ENCODE measurements at regions not wholly inside any gene's neighbourhood (a gene's known extent, or its start where the extent isn't known, plus 50 kb on each side); places are given as distances from the start of the nearest gene placed in this dataset.

- no peak overlapping the region for H3K27ac ChIP-seq (ENCODE audit: low read depth, low read length)
- H3K27me3 ChIP-seq (ENCODE audit: control insufficient read depth, insufficient read depth, low read length) = no peaks in the 10 kb centered on the region
- no peaks in the 10 kb centered on the region for H3K9me3 ChIP-seq (ENCODE audit: control insufficient read depth, insufficient read depth, low read length)
- H3K9ac ChIP-seq (ENCODE audit: low read depth, low read length) = no peak overlapping the region
- no peak overlapping the region for H3K4me3 ChIP-seq (ENCODE audit: low read depth, low read length)
- H3K4me1 ChIP-seq (ENCODE audit: control insufficient read depth, insufficient read depth, low read length) = peaks cover 39% of the 10 kb centered on the region
- 0 out of 2 replicates have a peak, but pooled peaks cover 3% of the 10 kb centered on the region for H3K36me3 ChIP-seq (ENCODE audit: control insufficient read depth, insufficient read depth, low read length)
Measured at GRCh38 chrX:13903405-13903804, 86.5 kb upstream of the GPM6B start.

GRCh38 chrX:13902406-13902805 lies 85.5 kb upstream of the GPM6B start:
- Histone ChIP-seq H3K9ac (ENCODE audit: low read depth, low read length) (no peak overlapping the region), H3K36me3 (ENCODE audit: control insufficient read depth, insufficient read depth, low read length) (0 out of 2 replicates have a peak, but pooled peaks cover 3% of the 10 kb centered on the region), H3K27me3 (ENCODE audit: control insufficient read depth, insufficient read depth, low read length) (no peaks in the 10 kb centered on the region), H3K4me1 (ENCODE audit: control insufficient read depth, insufficient read depth, low read length) (peaks cover 48% of the 10 kb centered on the region), H3K27ac (ENCODE audit: low read depth, low read length) (no peak overlapping the region), H3K4me3 (ENCODE audit: low read depth, low read length) (no peak overlapping the region), H3K9me3 (ENCODE audit: control insufficient read depth, insufficient read depth, low read length) (no peaks in the 10 kb centered on the region)

GRCh38 chrX:13901354-13901753 lies 84.5 kb upstream of the GPM6B start:
- Histone ChIP-seq H3K36me3 (ENCODE audit: control insufficient read depth, insufficient read depth, low read length) (0 out of 2 replicates have a peak, but pooled peaks cover 3% of the 10 kb centered on the region), H3K4me1 (ENCODE audit: control insufficient read depth, insufficient read depth, low read length) (peaks cover 40% of the 10 kb centered on the region), H3K9ac (ENCODE audit: low read depth, low read length) (no peak overlapping the region), H3K4me3 (ENCODE audit: low read depth, low read length) (no peak overlapping the region), H3K27me3 (ENCODE audit: control insufficient read depth, insufficient read depth, low read length) (no peaks in the 10 kb centered on the region), H3K27ac (ENCODE audit: low read depth, low read length) (no peak overlapping the region), H3K9me3 (ENCODE audit: control insufficient read depth, insufficient read depth, low read length) (no peaks in the 10 kb centered on the region)

GRCh38 chrX:13900351-13900750 lies 83.5 kb upstream of the GPM6B start:
- Histone ChIP-seq H3K4me1 (ENCODE audit: control insufficient read depth, insufficient read depth, low read length) (peaks cover 31% of the 10 kb centered on the region), H3K9me3 (ENCODE audit: control insufficient read depth, insufficient read depth, low read length) (no peaks in the 10 kb centered on the region), H3K27me3 (ENCODE audit: control insufficient read depth, insufficient read depth, low read length) (no peaks in the 10 kb centered on the region), H3K4me3 (ENCODE audit: low read depth, low read length) (no peak overlapping the region), H3K36me3 (ENCODE audit: control insufficient read depth, insufficient read depth, low read length) (0 out of 2 replicates have a peak, but pooled peaks cover 3% of the 10 kb centered on the region), H3K27ac (ENCODE audit: low read depth, low read length) (no peak overlapping the region), H3K9ac (ENCODE audit: low read depth, low read length) (no peak overlapping the region)

- Histone ChIP-seq H3K27ac (ENCODE audit: low read depth, low read length) (no peak overlapping the region), H3K27me3 (ENCODE audit: control insufficient read depth, insufficient read depth, low read length) (no peaks in the 10 kb centered on the region), H3K4me1 (ENCODE audit: control insufficient read depth, insufficient read depth, low read length) (peaks cover 38% of the 10 kb centered on the region), H3K9ac (ENCODE audit: low read depth, low read length) (no peak overlapping the region), H3K36me3 (ENCODE audit: control insufficient read depth, insufficient read depth, low read length) (0 out of 2 replicates have a peak, but pooled peaks cover 3% of the 10 kb centered on the region), H3K9me3 (ENCODE audit: control insufficient read depth, insufficient read depth, low read length) (no peaks in the 10 kb centered on the region), H3K4me3 (ENCODE audit: low read depth, low read length) (no peak overlapping the region)
Measured at GRCh38 chrX:13899607-13900006, 82.7 kb upstream of the GPM6B start.

GRCh38 chrX:13898603-13899002 lies 81.7 kb upstream of the GPM6B start:
- Histone ChIP-seq H3K27ac (ENCODE audit: low read depth, low read length) (peak overlapping the region; percentile 38), H3K36me3 (ENCODE audit: control insufficient read depth, insufficient read depth, low read length) (0 out of 2 replicates have a peak, but pooled peaks cover 3% of the 10 kb centered on the region), H3K27me3 (ENCODE audit: control insufficient read depth, insufficient read depth, low read length) (no peaks in the 10 kb centered on the region), H3K4me1 (ENCODE audit: control insufficient read depth, insufficient read depth, low read length) (peaks cover 43% of the 10 kb centered on the region), H3K9me3 (ENCODE audit: control insufficient read depth, insufficient read depth, low read length) (no peaks in the 10 kb centered on the region), H3K4me3 (ENCODE audit: low read depth, low read length) (no peak overlapping the region), H3K9ac (ENCODE audit: low read depth, low read length) (no peak overlapping the region)

GRCh38 chrX:13898083-13898482 lies 81.2 kb upstream of the GPM6B start:
- Histone ChIP-seq H3K36me3 (ENCODE audit: control insufficient read depth, insufficient read depth, low read length) (no peaks in the 10 kb centered on the region), H3K9ac (ENCODE audit: low read depth, low read length) (no peak overlapping the region), H3K4me1 (ENCODE audit: control insufficient read depth, insufficient read depth, low read length) (peaks cover 47% of the 10 kb centered on the region), H3K27me3 (ENCODE audit: control insufficient read depth, insufficient read depth, low read length) (no peaks in the 10 kb centered on the region), H3K27ac (ENCODE audit: low read depth, low read length) (peak overlapping the region; percentile 38), H3K9me3 (ENCODE audit: control insufficient read depth, insufficient read depth, low read length) (no peaks in the 10 kb centered on the region), H3K4me3 (ENCODE audit: low read depth, low read length) (no peak overlapping the region)

GRCh38 chrX:13897566-13897965 lies 80.7 kb upstream of the GPM6B start:
- no peak overlapping the region for H3K9ac ChIP-seq (ENCODE audit: low read depth, low read length)
- no peaks in the 10 kb centered on the region for H3K9me3 ChIP-seq (ENCODE audit: control insufficient read depth, insufficient read depth, low read length)
- H3K4me1 ChIP-seq (ENCODE audit: control insufficient read depth, insufficient read depth, low read length) = peaks cover 49% of the 10 kb centered on the region
- no peaks in the 10 kb centered on the region for H3K27me3 ChIP-seq (ENCODE audit: control insufficient read depth, insufficient read depth, low read length)
- H3K4me3 ChIP-seq (ENCODE audit: low read depth, low read length) = no peak overlapping the region
- no peaks in the 10 kb centered on the region for H3K36me3 ChIP-seq (ENCODE audit: control insufficient read depth, insufficient read depth, low read length)
- H3K27ac ChIP-seq (ENCODE audit: low read depth, low read length) = no peak overlapping the region

GRCh38 chrX:13894888-13895565 lies 78.1 kb upstream of the GPM6B start:
- H3K9me3 ChIP-seq (ENCODE audit: control insufficient read depth, insufficient read depth, low read length) = no peaks in the 10 kb centered on the region
- H3K9ac ChIP-seq (ENCODE audit: low read depth, low read length) = no peak overlapping the region
- H3K27me3 ChIP-seq (ENCODE audit: control insufficient read depth, insufficient read depth, low read length) = no peaks in the 10 kb centered on the region
- no peak overlapping the region for H3K4me3 ChIP-seq (ENCODE audit: low read depth, low read length)
- H3K27ac ChIP-seq (ENCODE audit: low read depth, low read length) = no peak overlapping the region
- no peaks in the 10 kb centered on the region for H3K36me3 ChIP-seq (ENCODE audit: control insufficient read depth, insufficient read depth, low read length)
- H3K4me1 ChIP-seq (ENCODE audit: control insufficient read depth, insufficient read depth, low read length) = peaks cover 59% of the 10 kb centered on the region

GRCh38 chrX:13893826-13894225 lies 76.9 kb upstream of the GPM6B start:
- Histone ChIP-seq H3K27ac (ENCODE audit: low read depth, low read length) (no peak overlapping the region), H3K9ac (ENCODE audit: low read depth, low read length) (no peak overlapping the region), H3K9me3 (ENCODE audit: control insufficient read depth, insufficient read depth, low read length) (no peaks in the 10 kb centered on the region), H3K4me3 (ENCODE audit: low read depth, low read length) (no peak overlapping the region), H3K4me1 (ENCODE audit: control insufficient read depth, insufficient read depth, low read length) (peaks cover 66% of the 10 kb centered on the region), H3K36me3 (ENCODE audit: control insufficient read depth, insufficient read depth, low read length) (no peaks in the 10 kb centered on the region), H3K27me3 (ENCODE audit: control insufficient read depth, insufficient read depth, low read length) (no peaks in the 10 kb centered on the region)

GRCh38 chrX:13892856-13893255 lies 76.0 kb upstream of the GPM6B start:
- no peaks in the 10 kb centered on the region for H3K27me3 ChIP-seq (ENCODE audit: control insufficient read depth, insufficient read depth, low read length)
- no peaks in the 10 kb centered on the region for H3K9me3 ChIP-seq (ENCODE audit: control insufficient read depth, insufficient read depth, low read length)

More at GRCh38 chrX:13892856-13893255, 76.0 kb upstream of the GPM6B start:
- no peak overlapping the region for H3K9ac ChIP-seq (ENCODE audit: low read depth, low read length)
- no peak overlapping the region for H3K4me3 ChIP-seq (ENCODE audit: low read depth, low read length)
- no peaks in the 10 kb centered on the region for H3K36me3 ChIP-seq (ENCODE audit: control insufficient read depth, insufficient read depth, low read length)
- no peak overlapping the region for H3K27ac ChIP-seq (ENCODE audit: low read depth, low read length)
- H3K4me1 ChIP-seq (ENCODE audit: control insufficient read depth, insufficient read depth, low read length) = peaks cover 67% of the 10 kb centered on the region
